GM12874 (cell line): ENCODE measurements at regions not wholly inside any gene's neighbourhood (a gene's known extent, or its start where the extent isn't known, plus 50 kb on each side); places are given as distances from the start of the nearest gene placed in this dataset.

ENCODE experiments used
- TF ChIP-seq, protein P1 (sequence below): IDR thresholded peaks from 2 replicates; pipeline ENCODE4 v1.5.1; 2011; ENCODE audit warnings: low read depth, mild to moderate bottlenecking, control low read depth, low read length, moderate library complexity; ENCODE audit not compliant: insufficient read depth

DNA sequence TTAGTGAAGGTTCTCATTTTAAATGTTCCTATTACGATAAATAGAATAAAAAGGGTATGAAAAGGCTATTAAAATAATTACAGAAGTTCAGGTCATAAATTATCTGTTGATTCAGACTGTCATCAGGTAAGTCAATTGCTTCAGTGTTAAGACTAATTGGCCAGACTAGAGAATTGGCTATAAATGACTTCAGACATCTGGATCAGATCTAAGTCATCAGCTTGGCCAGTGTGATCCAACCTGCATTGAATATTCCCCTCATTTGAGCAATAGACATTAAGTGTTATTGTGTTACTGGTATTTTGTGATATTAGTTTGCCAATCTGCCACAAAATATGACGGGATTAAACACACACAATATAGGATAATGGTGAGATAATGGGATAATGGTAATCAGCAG, 377.6 kb upstream of the CITED2 start:
- TF ChIP-seq, protein P1, sequence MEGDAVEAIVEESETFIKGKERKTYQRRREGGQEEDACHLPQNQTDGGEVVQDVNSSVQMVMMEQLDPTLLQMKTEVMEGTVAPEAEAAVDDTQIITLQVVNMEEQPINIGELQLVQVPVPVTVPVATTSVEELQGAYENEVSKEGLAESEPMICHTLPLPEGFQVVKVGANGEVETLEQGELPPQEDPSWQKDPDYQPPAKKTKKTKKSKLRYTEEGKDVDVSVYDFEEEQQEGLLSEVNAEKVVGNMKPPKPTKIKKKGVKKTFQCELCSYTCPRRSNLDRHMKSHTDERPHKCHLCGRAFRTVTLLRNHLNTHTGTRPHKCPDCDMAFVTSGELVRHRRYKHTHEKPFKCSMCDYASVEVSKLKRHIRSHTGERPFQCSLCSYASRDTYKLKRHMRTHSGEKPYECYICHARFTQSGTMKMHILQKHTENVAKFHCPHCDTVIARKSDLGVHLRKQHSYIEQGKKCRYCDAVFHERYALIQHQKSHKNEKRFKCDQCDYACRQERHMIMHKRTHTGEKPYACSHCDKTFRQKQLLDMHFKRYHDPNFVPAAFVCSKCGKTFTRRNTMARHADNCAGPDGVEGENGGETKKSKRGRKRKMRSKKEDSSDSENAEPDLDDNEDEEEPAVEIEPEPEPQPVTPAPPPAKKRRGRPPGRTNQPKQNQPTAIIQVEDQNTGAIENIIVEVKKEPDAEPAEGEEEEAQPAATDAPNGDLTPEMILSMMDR, result no peak

DNA sequence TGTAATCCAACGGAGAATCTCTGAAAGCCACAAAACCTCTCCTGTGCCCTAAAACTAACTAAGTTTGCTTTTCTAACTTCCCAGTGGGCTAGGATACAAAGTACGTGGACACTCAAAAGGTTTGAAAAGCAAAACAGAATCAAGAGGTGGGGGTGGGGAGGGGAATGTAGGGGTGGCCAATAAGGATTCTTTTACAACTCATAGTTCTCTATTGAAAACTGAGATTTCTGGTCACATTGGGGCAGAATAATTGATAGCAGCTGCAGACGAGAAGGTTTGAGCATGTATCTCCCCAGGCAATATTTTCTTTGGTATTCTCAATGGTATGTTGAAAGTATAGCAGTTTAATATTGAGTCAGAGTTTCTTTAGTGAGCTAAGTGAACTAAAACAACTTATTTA, 376.7 kb upstream of the CITED2 start:
- TF ChIP-seq, protein P1, result no peak

DNA sequence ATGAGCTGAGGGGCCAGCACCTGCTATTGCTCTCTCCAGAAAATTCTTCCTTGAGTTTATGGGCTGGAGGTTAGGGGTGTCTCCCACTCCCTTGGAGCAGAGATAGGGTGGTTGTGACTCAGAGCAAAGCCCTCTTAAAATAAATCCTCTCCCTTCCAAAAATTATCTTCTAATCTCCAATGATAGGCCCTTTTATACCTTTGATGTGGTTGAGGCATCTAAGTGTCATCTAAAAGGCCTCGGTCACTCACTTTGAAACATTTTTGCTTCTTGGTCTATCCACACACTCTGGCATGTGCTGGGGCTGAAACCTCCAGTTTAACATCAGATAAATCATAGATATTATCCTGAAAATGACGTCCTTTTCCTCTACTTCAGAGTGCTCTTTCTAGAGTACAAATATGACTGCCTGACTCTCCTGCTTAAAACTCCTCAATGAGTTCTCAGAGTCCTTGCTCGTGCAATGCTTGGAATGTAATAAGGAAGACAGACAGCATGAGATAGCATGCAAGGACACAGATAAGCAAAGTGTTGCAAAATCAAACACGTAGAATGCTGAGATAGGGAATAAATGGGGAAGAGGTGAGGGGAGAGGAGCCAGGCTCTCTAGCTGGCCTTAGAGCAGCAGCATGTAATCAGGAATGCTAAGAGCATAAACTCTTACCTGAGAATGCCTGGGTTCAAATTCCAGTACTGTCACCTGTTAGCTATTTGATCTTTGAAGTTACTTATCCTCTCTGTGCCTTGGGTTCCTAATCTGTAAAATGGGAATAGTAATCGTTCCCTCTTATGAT, 374.1 kb upstream of the CITED2 start:
- TF ChIP-seq, protein P1, result no peak

GRCh38 chr6:139747154-139747553, 372.7 kb upstream of the CITED2 start:
- TF ChIP-seq, protein P1, result no peak

DNA sequence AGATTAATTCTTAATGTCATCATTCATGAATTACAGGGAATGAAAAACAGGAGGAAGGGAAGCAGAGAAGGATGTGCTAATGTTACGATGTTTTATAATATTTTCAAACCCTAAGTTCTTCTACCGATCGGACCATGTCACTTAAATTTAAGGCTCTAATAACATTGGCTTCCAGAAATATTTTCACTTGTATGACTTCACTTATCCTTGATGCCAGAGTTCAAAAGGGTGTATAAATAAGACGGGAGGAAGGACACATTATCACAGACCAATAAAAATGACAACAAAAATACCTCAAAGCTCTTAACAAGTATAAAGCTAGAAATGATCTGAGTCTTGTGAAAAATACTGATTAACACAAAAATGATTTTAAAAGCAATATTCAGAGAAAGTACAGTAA, 370.4 kb upstream of the CITED2 start:
- TF ChIP-seq, protein P1, result no peak

DNA sequence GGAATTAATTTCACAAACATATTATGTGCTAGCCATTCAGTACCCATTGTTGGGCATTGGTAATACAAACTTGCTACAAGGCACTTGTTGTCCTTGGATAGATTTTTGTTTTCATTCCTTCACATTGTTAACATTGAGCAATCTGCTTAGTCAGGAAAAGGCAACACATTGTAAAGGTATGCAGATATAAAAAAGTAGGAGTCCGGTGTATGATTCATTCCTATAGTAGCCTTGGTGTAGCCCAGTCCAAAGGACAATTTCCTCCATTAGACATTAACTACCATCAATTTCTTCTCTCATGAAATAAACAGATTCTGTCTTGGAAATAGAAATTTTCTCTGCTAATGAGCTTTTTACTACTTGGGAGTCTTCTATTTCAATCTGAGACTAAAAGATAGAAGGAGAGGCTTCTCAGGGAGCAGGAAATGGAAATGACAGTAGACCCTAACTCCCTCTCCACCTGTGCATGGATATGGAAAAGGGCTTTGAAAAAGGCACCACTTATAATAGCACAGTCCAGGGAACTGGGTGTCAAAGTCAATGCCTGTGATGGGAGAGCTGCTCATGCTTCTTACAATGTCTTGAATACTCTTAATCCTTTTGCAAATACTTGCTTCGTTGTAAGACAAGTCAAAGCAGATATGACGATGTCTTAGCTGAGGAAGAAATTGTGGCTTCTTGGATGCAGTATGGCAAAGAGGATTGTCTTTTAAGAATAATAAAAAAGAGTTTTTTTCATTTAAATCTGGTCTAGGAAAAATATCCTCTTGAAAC, 369.4 kb upstream of the CITED2 start:
- TF ChIP-seq, protein P1, result no peak

DNA sequence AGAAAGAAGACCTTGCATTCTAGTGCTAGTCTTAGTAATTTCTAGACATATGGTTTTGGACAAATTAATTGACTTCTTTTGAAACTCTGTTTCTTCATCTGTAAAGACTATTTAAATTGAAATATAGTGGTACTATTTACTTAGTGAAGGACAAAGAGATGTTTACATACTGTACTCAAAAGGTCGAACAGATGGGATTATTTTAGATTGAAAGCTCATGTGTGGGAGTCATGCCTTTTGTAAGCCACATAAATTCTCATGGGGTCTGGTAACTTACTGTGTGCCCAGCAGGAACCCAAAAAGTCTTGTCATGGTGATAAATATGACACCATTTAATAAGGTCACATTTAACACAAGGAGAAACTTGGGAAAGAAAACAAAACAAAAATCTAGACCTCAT, 368.2 kb upstream of the CITED2 start:
- TF ChIP-seq, protein P1, result no peak
